ENCODE measurements at regions not wholly inside any gene's neighbourhood (a gene's known extent, or its start where the extent isn't known, plus 50 kb on each side); places are given as distances from the start of the nearest gene placed in this dataset.

DNA sequence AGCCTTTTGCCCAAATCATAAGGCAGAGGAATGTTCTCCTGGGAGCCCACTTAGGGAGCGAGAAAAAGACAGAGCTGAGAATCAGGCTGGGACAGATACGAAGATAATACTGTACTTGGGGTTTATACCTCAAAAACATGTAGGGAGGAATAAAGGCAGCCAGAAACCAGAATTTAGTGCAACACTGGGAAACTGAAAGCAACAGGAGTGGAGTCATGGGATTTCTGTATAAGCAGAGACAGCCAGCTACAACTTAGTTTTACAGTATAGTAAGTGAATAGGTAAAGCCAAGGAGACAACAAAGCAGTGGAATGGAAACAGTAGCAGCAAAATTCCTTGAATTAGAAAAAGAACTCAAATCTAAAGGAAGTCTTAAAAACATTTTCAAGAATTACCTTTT, 413.2 kb downstream of the FAT4 start:
- TF ChIP-seq, protein P1, sequence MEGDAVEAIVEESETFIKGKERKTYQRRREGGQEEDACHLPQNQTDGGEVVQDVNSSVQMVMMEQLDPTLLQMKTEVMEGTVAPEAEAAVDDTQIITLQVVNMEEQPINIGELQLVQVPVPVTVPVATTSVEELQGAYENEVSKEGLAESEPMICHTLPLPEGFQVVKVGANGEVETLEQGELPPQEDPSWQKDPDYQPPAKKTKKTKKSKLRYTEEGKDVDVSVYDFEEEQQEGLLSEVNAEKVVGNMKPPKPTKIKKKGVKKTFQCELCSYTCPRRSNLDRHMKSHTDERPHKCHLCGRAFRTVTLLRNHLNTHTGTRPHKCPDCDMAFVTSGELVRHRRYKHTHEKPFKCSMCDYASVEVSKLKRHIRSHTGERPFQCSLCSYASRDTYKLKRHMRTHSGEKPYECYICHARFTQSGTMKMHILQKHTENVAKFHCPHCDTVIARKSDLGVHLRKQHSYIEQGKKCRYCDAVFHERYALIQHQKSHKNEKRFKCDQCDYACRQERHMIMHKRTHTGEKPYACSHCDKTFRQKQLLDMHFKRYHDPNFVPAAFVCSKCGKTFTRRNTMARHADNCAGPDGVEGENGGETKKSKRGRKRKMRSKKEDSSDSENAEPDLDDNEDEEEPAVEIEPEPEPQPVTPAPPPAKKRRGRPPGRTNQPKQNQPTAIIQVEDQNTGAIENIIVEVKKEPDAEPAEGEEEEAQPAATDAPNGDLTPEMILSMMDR (IDR thresholded peaks at IDR 0.05) = no peak
- CTCF ChIA-PET = no interaction called here
- Mint-ChIP-seq H3K27me3 (no peaks in the 10 kb centered on the region), H3K4me1 (ENCODE audit: low read depth) (no peaks in the 10 kb centered on the region), H3K36me3 (ENCODE audit: low read depth) (no peaks in the 10 kb centered on the region), H3K4me3 (no peak overlapping the region), H3K9me3 (peaks cover 4% of the 10 kb centered on the region), H3K27ac (no peak overlapping the region)
- DNase-seq (no peak), ATAC-seq (no peak)
- intact Hi-C loops (cut with micrococcal nuclease) = no loop called here
- POLR2A ChIA-PET = no interaction called here

DNA sequence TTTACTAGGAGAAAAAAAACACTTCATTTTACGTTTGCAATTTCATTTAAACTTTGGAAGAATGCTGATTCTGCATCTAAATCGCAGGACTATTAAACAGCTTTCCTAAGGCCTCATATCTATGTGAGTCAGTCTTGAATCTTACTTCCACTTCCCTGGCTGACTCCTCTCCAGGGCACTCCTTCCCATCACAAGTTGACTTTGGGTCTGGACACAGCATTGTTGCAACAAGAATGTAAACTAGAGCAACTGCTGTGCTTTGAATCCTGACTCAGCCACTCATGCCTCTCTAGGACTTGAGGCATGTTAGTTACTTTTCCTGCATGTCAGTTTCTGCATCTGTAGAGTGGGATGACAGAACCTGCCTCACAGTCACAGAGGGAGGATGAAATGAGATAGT, 413.8 kb downstream of the FAT4 start:
- intact Hi-C loops (cut with micrococcal nuclease) = no loop called here
- Mint-ChIP-seq H3K4me3 (no peak overlapping the region), H3K4me1 (ENCODE audit: low read depth) (no peaks in the 10 kb centered on the region), H3K27ac (no peak overlapping the region), H3K27me3 (no peaks in the 10 kb centered on the region), H3K36me3 (ENCODE audit: low read depth) (no peaks in the 10 kb centered on the region), H3K9me3 (peaks cover 6% of the 10 kb centered on the region)
- ChIA-PET CTCF (no interaction called here), POLR2A (no interaction called here)
- DNase-seq (no peak), ATAC-seq (no peak)
- TF ChIP-seq, protein P1 (IDR thresholded peaks at IDR 0.05) = no peak

DNA sequence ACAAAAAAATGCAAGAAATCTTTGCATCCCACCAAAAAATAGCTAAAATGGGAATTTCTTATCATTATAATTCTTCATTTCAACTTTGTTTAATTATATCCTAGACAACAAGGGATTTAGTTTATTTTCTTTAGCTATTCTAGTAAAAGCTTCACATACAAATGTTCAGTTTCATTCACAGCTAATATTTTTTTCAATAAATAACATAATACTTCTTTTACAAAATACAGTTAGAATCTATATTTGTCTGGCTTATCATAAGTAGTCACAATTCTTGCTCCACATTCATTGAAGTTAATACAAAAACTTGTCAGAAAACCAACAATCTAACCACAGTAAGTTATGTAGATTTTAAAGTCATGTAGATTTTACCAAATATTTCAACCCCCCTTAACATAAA, 414.4 kb downstream of the FAT4 start:
- Mint-ChIP-seq H3K9me3 (peaks cover 6% of the 10 kb centered on the region), H3K36me3 (ENCODE audit: low read depth) (no peaks in the 10 kb centered on the region), H3K27ac (no peak overlapping the region), H3K4me3 (no peak overlapping the region), H3K27me3 (no peaks in the 10 kb centered on the region), H3K4me1 (ENCODE audit: low read depth) (no peaks in the 10 kb centered on the region)
- CTCF ChIA-PET = no interaction called here
- DNase-seq (no peak), ATAC-seq (no peak)
- POLR2A ChIA-PET = no interaction called here
- TF ChIP-seq, protein P1 (IDR thresholded peaks at IDR 0.05) = no peak
- intact Hi-C loops (cut with micrococcal nuclease) = no loop called here

DNA sequence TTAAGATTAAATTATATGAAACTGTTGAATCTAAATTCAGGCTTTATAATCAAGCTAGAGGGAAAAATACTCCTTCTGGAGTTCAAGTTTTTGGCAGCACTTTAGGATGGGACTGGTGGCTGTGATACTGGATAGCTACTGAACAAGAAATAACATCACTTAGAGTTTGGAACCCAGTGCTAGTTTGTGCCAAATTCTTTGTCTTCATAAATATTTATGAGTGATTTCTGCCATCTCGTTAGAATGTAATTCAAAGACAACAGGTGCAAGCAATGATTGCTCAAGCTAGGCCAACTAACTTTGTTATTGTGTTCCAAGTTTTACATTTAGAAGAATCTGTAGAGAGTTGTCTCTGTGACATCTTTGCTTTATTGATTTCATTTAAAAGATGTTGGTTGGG, 417.9 kb downstream of the FAT4 start:
- DNase-seq (no peak), ATAC-seq (no peak)
- Mint-ChIP-seq H3K4me1 (ENCODE audit: low read depth) (no peaks in the 10 kb centered on the region), H3K27me3 (no peaks in the 10 kb centered on the region), H3K36me3 (ENCODE audit: low read depth) (no peaks in the 10 kb centered on the region), H3K4me3 (no peak overlapping the region), H3K27ac (no peak overlapping the region), H3K9me3 (peaks cover 6% of the 10 kb centered on the region)
- POLR2A ChIA-PET = no interaction called here
- TF ChIP-seq, protein P1 (IDR thresholded peaks at IDR 0.05) = no peak
- CTCF ChIA-PET = no interaction called here
- intact Hi-C loops (cut with micrococcal nuclease) = loop anchor here (10.0 kb wide), 1 partner anchor 418 kb away; the partner anchor contains the start of gene FAT4

DNA sequence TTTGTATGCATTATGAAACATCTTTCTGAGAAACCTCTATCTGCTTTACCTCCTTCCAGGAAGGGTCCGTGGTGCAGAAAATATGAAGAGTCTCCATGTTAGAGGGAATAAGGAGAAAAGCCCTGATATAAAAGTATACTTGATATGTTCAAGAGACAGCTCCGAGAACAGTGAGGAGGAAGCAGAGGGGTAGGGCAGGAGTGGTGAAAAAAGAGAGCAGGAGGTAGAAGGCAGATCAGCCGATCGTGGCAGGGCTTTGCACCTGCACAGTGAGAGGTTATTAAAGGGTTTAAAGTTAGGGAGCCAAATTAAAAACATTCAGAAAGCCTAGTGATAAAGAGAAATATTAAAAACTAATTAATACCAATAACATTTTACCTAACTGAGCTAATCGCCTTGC, 419.7 kb downstream of the FAT4 start:
- intact Hi-C loops (cut with micrococcal nuclease) = loop anchor here (10.0 kb wide), 1 partner anchor 420 kb away; the partner anchor contains the start of gene FAT4
- ATAC-seq = no peak
- no peaks in the 10 kb centered on the region for H3K4me1 Mint-ChIP-seq (ENCODE audit: low read depth)
- H3K4me3 Mint-ChIP-seq = no peak overlapping the region
- peaks cover 6% of the 10 kb centered on the region for H3K9me3 Mint-ChIP-seq
- no peaks in the 10 kb centered on the region for H3K27me3 Mint-ChIP-seq
- H3K36me3 Mint-ChIP-seq (ENCODE audit: low read depth) = no peaks in the 10 kb centered on the region
- TF ChIP-seq, protein P1 (IDR thresholded peaks at IDR 0.05) = no peak
- ChIA-PET POLR2A (no interaction called here), CTCF (interaction anchor here (1.0 kb wide), 1 partner anchor 421 kb away, joined by 3 read pairs; no protein-coding TSS in a partner anchor)
- H3K27ac Mint-ChIP-seq = no peak overlapping the region
- DNase-seq = no peak
